Fibroblast of lung (primary cell): ENCODE measurements at regions not wholly inside any gene's neighbourhood (a gene's known extent, or its start where the extent isn't known, plus 50 kb on each side); places are given as distances from the start of the nearest gene placed in this dataset.

Experiments used
- EZH2 ChIP-seq: IDR thresholded peaks from 2 replicates; pipeline ENCODE4 v1.5.1; 2012; ENCODE audit warnings: low read length, control low read depth, mild to moderate bottlenecking; ENCODE audit errors: missing control alignments
- TF ChIP-seq, protein P1 (sequence below), 2 donors: IDR thresholded peaks in 1 of 2; conservative IDR thresholded peaks in 1 of 2; 1 replicate in 1 of 2; 2 replicates in 1 of 2; pipeline ENCODE4 v1.5.1; 2011 to 2012; ENCODE audit warnings: low read length in 2 of 2, control low read depth in 1 of 2, inconsistent platforms in 1 of 2, low read depth in 1 of 2, mild to moderate bottlenecking in 1 of 2

DNA sequence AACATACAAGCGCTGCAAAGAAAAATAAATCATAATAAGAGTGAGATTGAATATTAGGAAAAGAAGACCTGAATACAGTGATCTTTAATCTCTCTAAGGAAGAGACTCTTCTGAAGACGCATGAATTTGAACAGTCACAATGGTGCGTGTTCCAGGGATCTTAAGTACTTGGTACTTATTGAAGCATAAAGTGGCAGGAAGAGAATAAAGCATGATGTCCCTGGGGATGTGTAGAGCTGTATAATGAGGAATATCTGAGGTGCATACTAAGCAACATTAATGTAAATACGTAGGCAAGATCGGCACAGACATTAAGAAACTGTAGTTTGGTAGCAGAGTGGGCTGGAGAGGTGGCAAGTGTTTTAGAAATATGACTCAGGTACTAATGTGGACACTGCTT is 246.2 kb upstream of the MCTP2 start:
- TF ChIP-seq, protein P1, sequence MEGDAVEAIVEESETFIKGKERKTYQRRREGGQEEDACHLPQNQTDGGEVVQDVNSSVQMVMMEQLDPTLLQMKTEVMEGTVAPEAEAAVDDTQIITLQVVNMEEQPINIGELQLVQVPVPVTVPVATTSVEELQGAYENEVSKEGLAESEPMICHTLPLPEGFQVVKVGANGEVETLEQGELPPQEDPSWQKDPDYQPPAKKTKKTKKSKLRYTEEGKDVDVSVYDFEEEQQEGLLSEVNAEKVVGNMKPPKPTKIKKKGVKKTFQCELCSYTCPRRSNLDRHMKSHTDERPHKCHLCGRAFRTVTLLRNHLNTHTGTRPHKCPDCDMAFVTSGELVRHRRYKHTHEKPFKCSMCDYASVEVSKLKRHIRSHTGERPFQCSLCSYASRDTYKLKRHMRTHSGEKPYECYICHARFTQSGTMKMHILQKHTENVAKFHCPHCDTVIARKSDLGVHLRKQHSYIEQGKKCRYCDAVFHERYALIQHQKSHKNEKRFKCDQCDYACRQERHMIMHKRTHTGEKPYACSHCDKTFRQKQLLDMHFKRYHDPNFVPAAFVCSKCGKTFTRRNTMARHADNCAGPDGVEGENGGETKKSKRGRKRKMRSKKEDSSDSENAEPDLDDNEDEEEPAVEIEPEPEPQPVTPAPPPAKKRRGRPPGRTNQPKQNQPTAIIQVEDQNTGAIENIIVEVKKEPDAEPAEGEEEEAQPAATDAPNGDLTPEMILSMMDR (conservative IDR thresholded peaks at IDR 0.05 in 1 of 2, IDR thresholded peaks at IDR 0.05 in 1 of 2; ENCODE audit: low read depth in 1 of 2, low read length in 2 of 2), result no peak
- TF ChIP-seq EZH2, result no peak
